ENCODE measurements at regions not wholly inside any gene's neighbourhood (a gene's known extent, or its start where the extent isn't known, plus 50 kb on each side); places are given as distances from the start of the nearest gene placed in this dataset.

DNA sequence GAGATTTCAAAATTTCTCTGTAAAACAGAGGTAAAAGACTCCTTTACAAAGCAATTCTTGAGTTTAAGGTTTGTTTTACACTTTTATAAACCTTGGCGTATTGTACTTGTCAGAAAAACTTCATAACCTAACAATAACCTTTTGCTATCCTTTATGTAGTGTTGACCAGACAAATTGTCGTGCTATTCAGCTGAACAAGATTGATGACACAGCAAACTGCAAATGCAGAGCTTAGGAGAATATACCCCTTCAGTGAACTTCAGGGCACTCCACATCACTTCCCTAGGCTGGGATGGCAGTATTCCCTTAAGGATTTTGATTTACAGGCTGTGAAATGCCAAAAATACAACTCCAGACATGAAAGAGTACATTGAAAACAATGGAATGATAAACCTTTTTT, 89.2 kb upstream of the CDH18 start:
- TF ChIP-seq, protein P1, sequence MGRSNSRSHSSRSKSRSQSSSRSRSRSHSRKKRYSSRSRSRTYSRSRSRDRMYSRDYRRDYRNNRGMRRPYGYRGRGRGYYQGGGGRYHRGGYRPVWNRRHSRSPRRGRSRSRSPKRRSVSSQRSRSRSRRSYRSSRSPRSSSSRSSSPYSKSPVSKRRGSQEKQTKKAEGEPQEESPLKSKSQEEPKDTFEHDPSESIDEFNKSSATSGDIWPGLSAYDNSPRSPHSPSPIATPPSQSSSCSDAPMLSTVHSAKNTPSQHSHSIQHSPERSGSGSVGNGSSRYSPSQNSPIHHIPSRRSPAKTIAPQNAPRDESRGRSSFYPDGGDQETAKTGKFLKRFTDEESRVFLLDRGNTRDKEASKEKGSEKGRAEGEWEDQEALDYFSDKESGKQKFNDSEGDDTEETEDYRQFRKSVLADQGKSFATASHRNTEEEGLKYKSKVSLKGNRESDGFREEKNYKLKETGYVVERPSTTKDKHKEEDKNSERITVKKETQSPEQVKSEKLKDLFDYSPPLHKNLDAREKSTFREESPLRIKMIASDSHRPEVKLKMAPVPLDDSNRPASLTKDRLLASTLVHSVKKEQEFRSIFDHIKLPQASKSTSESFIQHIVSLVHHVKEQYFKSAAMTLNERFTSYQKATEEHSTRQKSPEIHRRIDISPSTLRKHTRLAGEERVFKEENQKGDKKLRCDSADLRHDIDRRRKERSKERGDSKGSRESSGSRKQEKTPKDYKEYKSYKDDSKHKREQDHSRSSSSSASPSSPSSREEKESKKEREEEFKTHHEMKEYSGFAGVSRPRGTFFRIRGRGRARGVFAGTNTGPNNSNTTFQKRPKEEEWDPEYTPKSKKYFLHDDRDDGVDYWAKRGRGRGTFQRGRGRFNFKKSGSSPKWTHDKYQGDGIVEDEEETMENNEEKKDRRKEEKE (IDR thresholded peaks at IDR 0.05), result no peak
- TF ChIP-seq YY1 (IDR thresholded peaks at IDR 0.05; ENCODE audit: low read depth, low read length), result no peak
- no peak for TF ChIP-seq BHLHE40 (IDR thresholded peaks at IDR 0.05; ENCODE audit: borderline replicate concordance in 1 of 2, low read depth in 2 of 2, low read length in 1 of 2)
- no peak for TF ChIP-seq HDAC2 (IDR thresholded peaks at IDR 0.05)

All from GM12878 (cell line).